Astrocyte of the hippocampus (primary cell): ENCODE measurements at regions not wholly inside any gene's neighbourhood (a gene's known extent, or its start where the extent isn't known, plus 50 kb on each side); places are given as distances from the start of the nearest gene placed in this dataset.
"Not testable (repeated sequence)": the region's sequence is repeated elsewhere in the genome, so short reads cannot be mapped to it uniquely, and the experiment has no call there.

Experiments used
- DNase-seq: peaks from one replicate; pipeline ENCODE4 v3.0.0; 2011; ENCODE audit warnings: low read depth, low spot score

DNA sequence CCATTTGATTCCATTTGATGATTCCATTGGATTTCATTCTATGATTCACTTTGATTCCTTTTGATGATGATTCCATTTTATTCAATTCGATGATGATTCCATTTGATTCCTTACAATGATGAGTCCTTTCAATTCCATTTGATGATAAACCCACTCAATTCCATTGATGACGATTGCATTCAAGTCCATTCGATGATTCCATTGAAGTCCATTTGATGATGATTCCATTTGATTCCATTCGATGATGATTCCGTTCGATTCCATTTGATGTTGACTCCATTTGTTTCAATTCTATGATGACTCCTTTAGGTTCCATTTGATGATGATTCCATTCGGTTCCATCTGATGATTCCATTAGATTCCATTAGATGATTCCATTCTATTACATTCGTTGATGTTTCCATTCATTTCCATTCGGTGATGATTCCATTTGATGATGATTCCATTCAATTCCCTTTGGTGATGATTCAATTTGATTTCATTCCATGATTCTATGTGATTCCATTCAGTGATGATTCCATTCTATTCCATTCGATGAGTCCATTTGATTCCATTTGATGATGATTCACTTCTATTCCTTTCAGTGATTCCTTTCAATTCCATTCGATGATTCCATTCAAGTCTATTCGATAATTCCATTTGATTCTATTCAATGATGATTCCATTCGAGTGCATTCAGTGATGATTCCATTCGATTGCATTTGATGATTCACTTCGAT is 1106.0 kb downstream of the RPIA start:
- no peak for DNase-seq

DNA sequence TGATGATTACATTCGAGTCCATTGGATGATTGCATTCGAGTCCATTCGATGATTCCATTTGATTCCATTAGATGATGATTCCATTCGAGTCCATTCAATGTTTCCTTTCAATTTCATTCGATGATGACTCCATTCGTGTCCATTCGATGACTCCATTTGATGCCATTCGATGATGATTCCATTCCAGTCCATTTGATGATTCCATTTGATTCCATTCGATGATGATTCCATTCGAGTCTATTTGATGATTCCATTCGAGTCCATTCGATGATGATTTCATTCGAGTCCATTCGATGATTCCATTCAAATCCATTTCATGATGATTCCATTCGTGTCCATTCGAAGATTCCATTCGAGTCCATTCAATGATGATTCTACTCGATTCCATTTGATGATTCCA is 1109.7 kb downstream of the RPIA start:
- not testable (repeated sequence) for DNase-seq

DNA sequence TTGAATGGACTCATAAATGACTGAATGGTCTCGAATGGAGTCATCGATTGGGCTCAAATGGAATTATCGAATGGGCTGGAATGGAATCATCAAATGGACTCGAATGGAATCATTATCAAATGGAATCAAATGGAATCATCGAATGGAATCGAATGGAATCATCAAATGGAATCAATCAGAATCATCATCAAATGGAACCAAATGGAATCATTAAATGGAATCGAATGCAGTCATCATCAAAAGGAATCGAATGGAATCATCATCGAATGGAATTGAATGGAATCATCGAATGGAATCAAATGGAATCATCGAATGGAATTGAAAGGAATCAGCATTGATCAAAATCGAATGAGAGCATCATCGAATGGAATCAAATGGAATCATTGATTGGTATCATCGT is 1114.9 kb downstream of the RPIA start:
- not testable (repeated sequence) for DNase-seq

DNA sequence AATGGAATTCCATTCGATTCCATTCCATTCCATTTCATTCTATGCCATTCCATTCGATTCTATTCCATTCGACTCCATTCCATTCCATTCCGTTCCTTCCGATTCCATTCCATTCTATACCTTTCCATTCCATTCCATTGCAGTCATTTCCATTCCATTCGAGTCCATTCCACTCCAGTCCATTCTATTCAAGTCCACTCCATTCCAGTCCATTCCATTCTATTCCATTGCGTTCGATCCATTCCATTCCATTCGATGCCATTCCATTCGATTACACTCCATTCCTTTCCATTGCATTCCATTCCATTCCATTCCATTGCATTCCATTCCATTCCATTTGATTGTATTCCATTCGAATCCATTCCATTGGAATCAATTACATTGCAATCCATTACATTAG is 1119.8 kb downstream of the RPIA start:
- DNase-seq: no peak

DNA sequence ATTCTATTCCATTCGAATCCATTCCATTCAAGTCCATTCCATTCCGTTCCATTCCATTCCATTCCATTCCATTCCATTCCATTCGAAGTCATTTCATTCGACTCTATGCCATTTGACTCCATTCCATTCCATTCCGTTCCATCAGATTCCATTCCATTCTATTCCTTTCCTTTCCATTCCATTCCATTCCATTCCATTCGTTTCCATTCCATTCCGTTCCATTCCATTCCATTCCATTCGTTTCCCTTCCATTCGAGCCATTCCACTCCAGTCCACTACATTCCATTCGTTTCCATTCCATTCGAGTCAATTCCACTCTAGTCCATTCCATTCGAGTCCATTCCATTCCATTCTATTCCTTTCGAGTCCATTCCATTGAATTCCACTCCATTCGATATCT is 1120.4 kb downstream of the RPIA start:
- not testable (repeated sequence) for DNase-seq

DNA sequence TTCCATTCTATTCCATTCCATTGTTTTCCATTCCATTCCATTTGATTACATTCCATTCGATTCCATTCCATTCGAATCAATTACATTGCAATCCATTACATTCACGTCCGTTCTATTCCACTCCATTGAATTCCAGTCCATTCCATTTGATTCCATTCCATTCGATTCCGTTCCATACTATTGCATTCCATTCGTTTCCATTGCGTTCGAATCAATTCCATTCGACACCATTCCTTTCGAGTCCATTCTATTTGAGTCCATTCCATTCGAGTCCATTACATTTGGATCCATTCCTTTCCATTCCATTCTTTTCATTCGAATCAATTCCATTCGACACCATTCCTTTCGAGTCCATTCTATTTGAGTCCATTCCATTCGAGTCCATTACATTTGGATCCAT is 1122.9 kb downstream of the RPIA start:
- not testable (repeated sequence) for DNase-seq

DNA sequence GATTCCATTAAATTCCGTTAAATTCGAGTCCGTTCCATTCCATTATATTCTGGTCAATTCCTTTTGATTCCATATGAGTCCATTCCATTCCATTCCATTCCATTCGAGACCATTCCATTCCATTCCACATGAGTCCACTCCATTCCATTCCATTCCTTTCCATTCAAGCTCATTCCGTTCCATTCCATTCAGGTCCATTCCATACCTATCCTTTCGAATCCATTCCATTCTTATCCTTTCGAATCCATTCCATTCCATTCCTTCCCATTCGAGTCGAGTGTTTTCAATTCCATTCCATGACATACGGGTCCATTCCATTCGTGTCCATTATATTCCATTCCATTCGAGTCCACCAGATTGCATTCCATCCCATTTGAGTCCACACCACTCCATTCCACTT is 1127.4 kb downstream of the RPIA start:
- DNase-seq: no peak

DNA sequence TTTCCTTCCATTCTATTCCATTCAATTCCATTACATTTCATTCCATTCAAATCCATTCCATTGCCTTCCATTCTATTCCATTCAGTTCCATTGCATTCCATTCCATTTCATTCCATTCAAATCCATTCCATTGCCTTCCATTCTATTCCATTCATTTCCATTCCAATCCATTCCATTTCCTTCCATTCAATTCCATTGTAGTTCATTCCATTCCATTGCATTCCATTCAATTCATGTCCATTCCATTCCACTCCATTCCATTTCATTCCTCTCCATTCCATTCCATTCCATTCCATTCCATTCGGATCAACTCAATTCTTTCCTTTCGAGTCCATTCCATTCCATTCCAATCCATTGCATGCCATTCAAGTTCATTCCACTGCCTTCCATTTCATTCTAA is 1128.3 kb downstream of the RPIA start:
- DNase-seq: no peak

DNA sequence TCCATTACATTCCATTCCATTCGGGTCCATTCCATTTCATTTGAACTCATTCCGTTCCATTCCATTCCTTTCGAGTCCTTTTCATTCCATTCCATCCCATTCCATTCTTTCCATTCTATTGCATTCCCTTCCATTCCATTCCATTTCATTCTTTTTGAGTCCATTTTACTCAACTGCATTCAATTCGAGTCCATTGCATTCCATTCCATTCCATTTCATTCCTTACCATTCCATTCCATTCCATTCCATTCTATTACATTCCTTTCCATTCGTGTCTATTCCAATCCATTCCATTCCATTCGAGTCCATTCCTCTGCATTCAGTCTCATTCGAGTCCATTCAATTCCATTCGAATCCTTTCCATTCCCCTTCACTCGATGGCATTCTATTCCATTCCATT is 1128.8 kb downstream of the RPIA start:
- DNase-seq: no peak

DNA sequence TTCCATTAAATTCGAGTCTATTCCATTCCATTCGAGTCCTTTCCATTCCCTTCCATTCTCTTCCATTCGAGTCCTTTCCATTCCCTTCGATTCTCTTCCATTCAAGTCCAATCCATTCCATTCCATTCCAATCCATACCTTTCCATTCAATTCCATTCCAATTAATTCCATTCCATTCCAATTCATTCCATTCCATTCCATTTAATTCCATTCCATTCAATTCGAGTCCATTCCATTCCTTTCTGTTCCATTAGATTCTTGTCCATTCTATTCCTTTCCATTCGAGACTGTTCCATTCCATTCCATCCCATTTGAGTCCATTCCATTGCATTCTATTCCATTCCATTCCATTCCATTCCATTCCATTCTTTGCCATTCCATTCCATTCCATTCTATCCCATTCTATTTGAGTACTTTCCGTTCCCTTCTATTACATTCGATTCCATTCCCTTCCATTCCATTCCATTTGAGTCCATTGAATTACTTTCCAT is 1130.0 kb downstream of the RPIA start:
- no peak for DNase-seq

DNA sequence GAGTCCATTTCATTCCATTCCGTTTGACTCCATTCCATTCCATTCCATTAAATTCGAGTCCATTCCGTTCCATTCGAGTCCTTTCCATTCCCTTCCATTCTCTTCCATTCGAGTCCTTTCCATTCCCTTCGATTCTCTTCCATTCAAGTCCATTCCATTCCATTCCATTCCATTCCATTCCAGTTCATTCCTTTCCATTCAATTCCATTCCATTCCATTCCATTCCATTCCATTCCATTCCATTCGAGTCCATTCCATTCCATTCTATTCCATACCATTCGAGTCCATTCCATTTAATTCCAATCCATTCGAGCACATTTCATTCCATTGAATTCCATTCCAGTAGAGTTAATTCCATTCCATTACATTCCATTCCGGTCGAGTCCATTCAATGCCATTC is 1130.9 kb downstream of the RPIA start:
- not testable (repeated sequence) for DNase-seq

DNA sequence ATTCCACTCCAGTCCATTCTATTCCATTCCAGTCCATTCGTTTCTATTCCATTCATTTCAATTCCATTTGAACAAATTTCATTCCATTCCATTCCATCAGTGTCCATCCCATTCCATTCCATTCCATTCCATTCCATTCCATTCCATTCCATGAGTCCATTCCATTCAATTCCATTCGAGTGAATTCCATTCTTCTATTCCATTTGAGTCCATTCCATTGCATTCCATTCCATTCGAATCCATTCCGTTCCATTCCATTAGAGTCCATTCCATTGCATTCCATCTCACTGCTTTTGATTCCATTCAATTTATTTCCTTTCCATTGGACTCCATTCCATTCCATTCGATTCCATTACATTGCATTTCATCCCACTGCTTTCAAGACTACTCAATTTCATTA is 1132.1 kb downstream of the RPIA start:
- no peak for DNase-seq

DNA sequence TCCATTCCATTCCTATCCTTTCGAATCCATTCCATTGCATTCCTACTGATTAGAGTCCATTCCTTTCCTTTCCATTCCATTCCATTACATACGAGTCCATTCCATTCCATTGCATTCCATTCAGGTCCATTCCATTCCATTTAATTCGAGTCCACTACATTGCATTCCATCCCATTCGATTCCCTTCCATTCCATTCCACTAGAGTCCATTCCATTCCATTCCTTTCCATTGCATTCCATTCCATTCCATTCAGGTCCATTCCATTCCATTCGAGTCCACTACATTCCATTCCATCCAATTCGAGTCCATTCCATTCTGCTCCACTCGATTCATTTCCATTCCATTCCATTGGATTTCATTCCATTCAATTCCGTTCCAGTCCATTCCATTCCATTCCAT is 1133.6 kb downstream of the RPIA start:
- no peak for DNase-seq

DNA sequence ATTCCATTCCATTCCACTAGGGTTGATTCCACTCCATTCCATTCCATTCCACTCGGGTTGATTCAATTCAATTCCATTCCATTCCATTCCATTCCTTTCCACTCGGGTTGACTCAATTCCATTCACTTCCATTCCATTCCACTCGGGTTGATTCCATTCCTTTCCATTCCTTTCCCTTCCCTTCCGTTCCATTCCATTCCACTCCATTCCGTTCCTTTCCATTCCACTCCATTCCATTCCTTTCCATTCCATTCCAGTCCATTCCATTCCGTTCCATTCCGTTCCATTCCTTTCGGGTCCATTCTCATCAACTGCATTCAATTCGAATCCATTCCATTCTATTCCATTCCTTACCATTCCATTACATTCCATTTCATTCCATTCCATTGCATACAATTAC is 1135.3 kb downstream of the RPIA start:
- DNase-seq: not testable (repeated sequence)

DNA sequence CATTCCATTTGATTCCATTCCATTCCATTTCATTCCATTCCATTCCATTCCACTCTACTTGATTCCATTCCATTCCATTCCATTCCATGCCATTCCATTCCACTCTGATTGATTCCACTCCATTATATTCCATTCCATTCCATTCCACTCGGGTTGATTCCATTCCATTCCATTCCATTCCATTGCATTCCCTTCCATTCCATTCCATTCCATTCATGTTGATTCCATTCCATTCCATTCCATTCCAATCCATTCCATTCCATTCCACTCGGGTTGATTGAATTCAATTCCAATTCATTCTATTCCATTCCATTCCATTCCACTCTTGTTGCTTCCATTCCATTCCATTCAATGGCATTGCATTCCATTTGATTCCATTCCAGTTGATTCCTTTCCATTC is 1136.4 kb downstream of the RPIA start:
- not testable (repeated sequence) for DNase-seq

DNA sequence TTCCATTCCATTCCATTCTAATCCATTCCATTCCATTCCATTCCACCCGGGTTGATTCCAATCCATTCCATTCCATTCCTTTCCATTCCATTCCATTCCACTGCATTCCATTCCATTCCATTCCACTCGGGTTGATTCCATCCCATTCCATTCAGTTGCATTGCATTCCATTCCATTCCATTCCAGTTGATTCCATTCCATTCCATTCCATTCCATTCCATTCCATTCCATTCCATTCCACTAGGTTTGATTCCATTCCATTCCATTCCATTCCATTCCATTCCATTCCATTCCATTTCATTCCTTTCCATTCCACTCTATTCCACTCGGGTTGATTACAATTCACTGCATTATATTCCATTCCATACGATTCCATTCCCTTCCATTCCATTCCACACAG is 1136.9 kb downstream of the RPIA start:
- DNase-seq: not testable (repeated sequence)

DNA sequence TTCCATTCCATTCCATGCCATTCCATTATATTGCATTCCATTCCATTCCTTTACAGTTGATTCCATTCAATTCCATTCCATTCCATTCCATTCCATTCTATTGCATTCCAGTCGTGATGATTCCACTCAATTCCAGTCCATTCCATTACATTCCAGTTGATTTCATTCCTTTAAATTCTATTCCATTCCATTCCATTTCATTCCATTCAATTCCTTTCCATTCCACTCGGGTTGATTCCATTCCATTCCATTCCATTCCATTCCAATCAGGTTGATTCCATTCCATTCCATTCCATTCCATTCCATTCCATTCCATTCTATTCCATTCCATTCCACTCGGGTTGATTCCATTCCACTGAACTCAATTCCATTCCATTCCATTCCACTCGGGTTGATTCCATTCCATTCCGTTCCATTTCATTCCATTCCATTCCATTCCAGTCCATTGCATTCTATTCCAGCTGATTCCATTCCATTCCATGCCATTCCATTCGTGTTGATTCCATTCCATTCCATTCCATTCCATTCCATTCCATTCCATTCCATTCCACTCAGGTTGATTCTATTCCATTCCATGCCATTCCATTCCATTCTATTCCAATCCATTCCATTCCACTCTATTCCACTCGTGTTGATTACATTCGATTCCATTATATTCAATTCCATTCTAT is 1137.6 kb downstream of the RPIA start:
- not testable (repeated sequence) for DNase-seq

DNA sequence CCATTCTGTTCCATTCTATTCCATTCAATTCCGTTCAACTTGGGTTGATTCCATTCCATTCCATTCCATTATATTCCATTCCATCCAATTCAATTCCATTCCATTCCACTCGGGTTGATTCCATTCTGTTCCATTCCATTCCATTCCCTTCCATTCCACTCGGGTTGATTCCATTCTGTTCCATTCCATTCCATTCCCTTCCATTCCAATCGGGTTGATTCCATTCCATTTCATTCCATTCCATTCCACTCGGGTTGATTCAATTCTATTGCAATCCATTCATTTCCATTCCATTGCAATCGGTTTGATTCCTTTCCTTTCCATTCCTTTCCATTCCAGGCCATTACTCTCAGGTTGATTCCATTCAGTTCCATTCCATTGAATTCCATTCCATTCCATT is 1138.4 kb downstream of the RPIA start:
- no peak for DNase-seq

DNA sequence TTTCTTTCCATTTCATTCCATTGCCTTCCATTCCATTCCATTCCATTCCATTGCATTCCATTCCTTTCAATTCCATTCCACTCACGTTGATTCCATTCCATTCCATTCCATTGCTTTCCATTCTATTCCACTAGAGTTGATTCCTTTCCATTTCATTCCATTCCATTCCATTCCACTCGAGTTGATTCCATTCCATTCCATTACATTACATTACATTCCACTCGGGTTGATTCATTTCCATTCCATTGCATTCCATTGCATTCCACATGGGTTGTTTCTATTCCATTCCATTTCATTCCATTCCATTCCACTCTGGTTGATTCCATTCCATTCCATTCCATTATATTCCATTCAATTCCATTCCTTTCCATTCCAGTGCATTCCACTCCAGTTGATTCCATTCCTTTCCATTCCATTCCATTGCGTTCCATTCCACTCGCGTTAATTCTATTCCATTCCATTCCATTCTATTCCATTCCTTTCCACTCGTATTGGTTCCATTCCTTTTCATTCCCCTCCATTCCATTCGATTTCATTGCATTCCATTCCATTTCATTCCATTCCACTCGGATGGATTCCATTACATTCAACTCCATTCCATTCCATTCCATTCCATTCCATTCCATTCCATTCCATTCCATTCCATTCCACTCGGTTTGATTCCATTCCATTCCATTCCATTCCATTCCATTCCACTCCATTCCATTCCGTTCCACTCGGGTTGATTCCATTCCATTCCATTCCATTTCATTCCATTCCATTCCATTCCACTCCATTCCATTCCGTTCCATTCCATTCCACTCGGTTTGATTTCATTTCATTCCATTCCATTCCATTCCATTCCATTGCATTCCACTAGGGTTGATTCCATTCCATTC is 1139.1 kb downstream of the RPIA start:
- DNase-seq: not testable (repeated sequence)

DNA sequence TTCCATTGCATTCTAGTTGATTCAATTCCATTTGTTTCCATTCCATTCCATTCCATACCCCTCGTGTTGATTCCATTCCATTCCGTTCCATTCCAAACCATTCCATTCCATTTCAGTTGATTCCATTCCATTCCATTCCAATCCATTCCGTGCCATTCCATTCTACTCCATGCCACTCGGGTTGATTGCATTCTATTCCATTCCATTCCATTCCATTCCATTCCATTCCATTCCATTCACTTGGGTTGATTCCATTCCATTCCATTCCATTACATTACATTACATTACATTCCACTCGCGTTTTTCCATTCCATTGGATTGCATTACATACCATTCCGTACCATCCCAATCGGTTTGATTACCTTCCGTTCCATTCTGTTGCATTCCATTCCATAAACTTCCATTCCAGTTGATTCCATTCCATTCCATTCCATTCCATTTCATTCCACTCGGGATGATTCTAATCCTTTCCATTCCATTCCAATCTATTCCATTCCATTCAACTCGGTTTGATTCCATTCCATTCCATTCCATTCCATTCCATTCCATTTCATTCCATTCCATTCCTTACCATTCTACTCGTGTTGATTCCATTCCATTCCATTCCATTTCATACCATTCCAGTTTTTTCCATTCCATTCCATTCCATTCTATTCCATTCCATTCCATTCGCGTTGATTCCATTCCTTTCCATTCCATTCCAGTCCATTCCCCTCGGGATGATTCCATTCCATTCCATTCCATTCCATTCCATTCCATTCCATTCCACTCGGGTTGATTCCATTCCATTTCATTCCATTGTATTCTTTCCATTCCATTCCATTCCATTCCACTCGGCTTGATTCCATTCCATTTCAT is 1140.4 kb downstream of the RPIA start:
- no peak for DNase-seq

DNA sequence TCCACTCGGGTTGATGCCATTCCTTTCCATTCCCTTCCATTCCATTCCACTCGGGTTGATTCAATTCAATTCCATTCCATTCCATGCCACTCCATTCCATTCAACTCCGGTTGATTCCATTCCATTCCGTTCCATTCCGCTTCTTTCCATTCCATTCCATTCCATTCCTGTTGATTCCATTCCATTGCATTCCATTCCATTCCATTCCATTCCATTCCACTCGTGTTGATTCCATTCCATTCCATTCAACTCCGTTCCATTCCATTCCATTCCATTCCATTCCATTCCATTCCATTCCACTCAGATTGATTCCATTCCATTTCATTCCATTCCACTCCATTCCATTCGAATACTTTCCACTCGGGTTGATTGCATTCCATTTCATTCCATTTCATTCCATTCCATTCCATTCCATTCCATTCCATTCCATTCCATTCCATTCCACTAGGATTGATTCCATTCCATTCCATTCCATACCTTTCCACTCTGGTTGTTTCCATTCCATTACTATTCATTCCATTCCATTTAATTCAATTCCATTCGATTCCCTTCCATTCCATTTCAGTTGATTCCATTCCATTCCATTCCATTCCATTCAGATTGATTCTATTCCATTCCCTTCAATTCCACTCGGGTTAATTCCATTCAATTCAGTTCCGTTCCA is 1141.8 kb downstream of the RPIA start:
- DNase-seq: no peak
